HG03565 (cell line): ENCODE measurements at regions not wholly inside any gene's neighbourhood (a gene's known extent, or its start where the extent isn't known, plus 50 kb on each side); places are given as distances from the start of the nearest gene placed in this dataset.

Source experiments
- ATAC-seq: cut with Tn5 transposase; IDR thresholded peaks from one replicate; pipeline ENCODE4 v1.9.1; 2021; ENCODE audit warnings: mild to moderate bottlenecking, moderate library complexity; ENCODE audit not compliant: unreplicated experiment

- no peak for ATAC-seq
Measured at GRCh38 chr3:159635047-159635641, 353.5 kb upstream of the IL12A start.

GRCh38 chr3:159637883-159638542, 350.6 kb upstream of the IL12A start:
- ATAC-seq = no peak

- ATAC-seq = no peak
Measured at GRCh38 chr3:159640225-159640624, 348.4 kb upstream of the IL12A start.

DNA sequence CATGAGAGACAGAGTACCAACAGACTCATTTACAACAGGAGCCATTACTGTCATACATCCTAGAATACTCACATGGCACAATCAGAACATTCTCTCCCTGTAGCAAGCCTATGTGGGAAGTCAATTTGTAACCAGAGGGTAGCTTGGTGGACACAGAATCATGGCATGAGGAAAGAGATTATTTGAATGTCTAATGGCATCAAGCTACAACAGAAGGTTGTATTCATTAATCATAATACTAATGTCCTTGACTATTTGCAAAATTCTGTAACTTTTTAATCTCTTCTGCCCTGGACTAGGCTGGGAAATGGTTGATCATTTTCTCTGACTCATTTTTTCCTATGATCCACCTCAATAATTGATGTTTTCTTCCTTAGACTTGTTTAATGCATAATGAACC, 345.2 kb upstream of the IL12A start:
- no peak for ATAC-seq

GRCh38 chr3:159645874-159646273, 342.8 kb upstream of the IL12A start:
- no peak for ATAC-seq

DNA sequence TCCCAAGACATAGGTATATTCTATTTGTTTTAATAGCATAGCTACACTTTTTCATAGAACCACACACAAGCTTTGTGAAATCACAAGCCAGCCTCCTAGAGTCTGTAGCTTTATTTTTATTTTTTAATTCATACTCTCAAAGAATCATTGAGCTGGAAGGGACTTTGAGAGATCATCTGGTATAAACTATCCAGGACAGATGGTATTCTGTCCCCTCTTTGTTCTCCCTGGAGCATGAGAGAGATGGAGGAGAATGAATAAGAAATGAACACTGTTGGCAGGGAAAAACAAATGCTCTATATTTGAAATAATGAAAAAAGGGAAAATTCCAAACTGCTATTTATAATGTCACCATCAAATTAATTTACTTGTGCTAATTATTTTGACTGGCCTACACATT, 338.7 kb upstream of the IL12A start:
- ATAC-seq = no peak

DNA sequence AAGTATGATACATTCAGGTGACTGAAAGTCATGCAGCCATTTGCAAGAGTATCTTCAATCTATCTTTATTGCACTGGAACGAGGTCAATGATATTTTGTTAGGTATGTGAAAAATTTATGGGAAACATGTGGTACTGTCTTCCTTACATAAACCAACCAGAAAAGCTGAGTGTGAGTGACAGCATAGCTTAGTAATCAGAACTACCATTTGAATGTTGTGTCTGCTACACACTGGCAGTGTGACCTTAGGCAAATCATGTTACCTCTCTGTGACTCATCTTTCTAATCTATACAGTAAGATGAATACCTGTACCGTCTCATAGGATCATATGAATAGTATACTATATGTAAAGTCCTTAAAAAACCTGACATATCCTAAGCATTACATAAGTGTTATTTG, 337.9 kb upstream of the IL12A start:
- ATAC-seq = no peak

DNA sequence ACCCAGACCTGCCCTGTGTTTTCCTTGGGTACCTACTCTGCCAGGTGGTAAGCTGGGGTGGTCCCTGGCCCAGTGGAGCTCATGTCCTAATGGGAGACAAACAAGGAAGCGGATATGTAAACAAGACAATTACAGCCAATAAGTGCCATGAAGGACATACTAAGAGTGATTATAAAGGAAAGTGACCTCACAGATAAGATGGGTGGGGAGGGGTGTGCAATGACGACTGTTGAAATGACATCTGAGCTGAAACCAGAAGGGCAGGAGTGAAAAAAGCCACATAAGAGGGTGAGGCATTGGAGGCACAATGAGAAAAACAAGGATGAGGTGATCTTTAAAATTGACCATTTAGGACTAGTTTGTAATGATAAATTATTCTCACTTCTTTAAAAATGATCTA, 336.2 kb upstream of the IL12A start:
- ATAC-seq = no peak

DNA sequence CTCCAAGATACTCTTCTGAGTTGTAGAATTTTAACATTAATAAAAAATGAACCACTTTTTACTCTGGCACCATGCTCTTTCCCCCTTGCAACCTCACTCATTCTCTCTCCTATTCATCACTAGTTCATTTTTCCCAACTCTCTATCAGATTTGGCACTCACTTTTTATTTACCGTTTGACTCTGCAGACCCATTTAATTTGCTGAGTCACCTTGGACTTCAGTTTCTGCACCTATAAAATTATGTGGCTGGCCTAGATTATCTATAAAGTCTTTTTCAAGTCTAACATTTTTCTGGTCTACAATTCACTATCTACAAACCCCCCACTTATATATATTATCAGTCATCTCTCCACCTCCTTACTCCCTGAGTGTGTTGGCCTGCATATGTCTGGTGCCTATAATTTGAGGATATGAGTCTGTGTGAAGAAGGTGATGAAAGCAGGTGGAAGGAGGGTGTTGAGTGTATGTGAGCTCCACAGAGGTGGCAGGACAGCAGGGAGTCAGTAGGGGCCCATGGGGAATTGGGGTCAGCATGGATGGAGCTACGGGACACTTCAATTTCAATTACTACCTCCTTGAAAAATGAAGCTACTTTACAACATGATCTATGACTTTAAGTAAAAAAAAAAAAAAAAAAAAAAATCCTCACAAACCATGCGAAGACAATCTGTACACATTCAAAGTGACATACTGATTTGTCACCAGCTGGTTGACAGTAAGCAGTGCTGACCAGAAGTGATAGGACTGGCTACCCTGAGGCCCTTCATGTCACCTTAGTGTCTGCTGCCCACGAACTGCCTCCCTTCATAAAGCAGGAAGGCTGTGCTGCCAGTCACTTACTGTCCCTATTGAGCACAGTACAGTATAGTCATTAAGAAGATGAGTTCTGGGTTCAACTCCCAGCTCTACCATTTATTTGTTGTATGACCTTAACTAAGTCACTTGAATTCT, 334.2 kb upstream of the IL12A start:
- ATAC-seq = no peak

DNA sequence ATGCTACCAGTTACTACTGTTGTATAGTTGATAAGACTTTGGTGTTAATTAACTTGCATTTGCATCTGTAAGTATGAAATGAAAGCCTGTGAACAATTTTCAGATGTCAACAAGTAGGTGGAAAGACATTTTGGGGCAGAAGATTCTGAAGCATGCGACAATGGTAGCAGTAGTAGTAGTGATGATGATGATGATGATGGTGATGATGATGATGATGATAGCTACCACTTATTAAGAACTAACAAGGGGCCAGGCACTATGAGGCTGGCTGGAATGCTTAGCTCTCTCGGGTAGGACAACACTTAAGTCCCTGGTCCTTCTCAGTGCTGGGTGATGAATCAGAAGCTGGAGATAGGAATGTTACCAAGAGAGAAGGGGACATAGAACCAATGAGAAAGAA, 333.4 kb upstream of the IL12A start:
- no peak for ATAC-seq

DNA sequence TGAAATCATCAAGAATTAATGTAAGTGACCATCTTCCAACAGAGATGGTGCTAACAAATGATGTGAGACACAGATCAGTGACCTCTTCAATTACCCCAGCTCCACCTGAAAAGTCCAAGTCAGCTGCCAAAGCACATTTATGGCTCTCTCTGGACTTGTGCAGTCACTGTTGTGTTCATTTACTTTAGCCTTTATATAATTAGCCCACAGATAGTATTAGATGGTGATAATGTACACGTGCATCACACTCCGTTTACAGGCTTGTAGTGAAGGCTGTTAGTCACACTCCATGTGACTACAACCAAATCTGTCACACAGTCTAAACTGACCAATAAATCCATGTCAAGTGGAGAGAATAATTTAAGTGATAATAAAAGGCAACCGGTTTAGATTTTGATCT, 331.5 kb upstream of the IL12A start:
- no peak for ATAC-seq

GRCh38 chr3:159657629-159658028, 331.0 kb upstream of the IL12A start:
- no peak for ATAC-seq

DNA sequence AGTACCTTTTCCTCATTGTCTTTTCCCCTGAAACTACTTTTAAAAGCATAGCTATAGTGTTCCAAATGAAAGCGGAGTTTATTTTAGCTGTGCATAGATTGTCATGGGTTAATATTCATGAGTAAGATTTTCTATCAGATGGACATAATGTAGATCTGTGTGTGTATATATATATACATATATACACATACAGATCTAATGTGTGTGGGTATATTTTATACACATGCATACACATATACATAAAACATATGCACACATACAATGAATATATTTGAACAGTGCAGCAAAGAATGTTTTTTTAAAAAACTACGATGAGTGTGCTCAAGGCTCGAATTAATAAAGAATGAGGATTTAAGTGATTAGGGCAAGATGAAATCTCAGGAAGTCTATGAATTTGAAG, 328.3 kb upstream of the IL12A start:
- no peak for ATAC-seq

- no peak for ATAC-seq
Measured at GRCh38 chr3:159660901-159661300, 327.7 kb upstream of the IL12A start.

DNA sequence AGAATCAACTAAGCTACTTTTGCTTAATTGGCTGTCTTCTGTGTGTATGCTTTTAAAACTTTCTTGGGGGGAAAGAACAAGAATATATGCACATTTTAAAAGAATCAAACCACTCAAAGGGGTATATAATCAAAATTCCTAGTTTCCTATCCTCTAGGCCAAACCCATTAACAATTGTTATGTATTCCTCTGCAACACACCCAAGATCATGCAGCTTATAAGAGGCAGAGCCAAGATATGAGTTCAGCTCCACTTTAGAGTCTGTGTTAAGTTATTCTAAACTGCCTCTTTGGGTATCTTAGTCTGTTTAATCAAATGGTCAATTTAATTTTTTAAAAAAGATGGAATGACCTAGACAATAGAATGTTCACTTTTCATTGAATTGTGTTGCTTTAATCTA, 326.1 kb upstream of the IL12A start:
- no peak for ATAC-seq

- no peak for ATAC-seq
Measured at GRCh38 chr3:159664006-159664405, 324.6 kb upstream of the IL12A start.

GRCh38 chr3:159664653-159665052, 324.0 kb upstream of the IL12A start:
- no peak for ATAC-seq

DNA sequence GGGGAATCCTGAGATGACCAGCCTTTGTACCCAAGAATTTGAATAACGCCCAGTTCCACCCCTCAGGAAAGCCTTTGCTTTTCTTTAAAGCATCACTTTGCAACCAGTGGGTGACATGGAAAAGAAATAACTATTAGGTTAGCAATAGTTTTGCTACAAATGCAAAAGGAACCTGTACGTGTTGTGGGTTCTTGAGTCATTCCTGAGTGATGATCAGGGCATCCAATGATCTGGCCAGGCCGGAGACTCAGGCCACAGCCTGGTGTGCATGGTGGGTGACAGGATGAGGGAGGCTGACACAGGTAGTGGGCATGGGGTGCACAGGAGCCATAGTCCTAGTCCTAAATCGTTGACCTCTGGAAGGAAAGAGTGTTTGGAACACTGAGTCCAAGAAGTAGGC, 321.4 kb upstream of the IL12A start:
- ATAC-seq = no peak

DNA sequence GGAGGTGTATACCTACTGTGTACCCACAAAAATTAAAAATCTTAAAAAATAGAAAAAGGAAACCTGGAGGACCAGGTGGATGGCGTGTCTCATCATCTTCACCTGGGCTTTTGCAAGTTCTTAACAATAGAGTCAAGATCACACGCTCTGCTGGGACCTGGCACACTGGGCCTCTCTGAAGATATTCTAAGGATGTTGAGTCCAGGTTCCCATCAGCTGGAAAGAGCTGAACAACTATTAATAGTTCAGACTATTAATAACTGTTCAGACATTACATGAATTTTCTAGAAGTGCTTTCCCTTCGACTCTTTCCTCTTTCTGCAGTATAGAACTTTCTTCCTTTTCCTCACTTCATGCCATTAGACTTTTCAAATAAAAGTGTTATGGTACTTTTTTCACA, 320.2 kb upstream of the IL12A start:
- ATAC-seq = no peak

DNA sequence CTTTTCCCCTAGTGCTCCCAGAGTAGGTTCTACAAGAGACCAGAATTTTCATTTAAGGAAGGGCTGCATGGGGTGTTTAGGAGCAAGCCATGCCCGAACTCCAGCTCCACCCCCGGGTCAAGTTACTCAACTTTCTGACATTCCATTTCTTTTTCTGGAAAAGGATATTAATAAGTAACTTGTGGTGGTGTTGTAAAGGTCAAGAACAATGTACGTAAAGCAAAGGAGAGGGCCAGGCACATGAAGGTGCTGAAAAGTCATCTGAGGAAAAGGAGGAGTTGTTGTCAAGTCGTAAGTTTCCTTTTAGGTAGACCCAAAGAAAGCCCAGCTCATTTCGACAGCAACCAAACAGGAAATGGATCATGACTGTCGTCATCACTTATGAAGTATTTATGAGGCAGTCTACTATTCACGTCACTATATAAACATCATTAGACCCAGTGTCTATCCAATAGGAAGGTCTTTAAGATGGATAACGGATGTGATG, 319.6 kb upstream of the IL12A start:
- no peak for ATAC-seq

GRCh38 chr3:159669766-159670165, 318.9 kb upstream of the IL12A start:
- ATAC-seq = no peak
